GM12878 (cell line): ENCODE measurements at regions not wholly inside any gene's neighbourhood (a gene's known extent, or its start where the extent isn't known, plus 50 kb on each side); places are given as distances from the start of the nearest gene placed in this dataset.
A peak's percentile ranks its signal among the peaks of the same experiment; 100 is the strongest.

Experiments used
- BACH1 ChIP-seq: fragments of 450-650 bp; IDR thresholded peaks from 2 replicates; pipeline ENCODE4 v1.6.1; 2017; ENCODE audit warnings: mild to moderate bottlenecking, borderline replicate concordance
- CBX3 ChIP-seq: fragments of 200-600 bp; sonication (generic); IDR thresholded peaks from 2 replicates; pipeline ENCODE4 v1.6.1; 2016; ENCODE audit warnings: low read depth, borderline replicate concordance
- CHD1 ChIP-seq: IDR thresholded peaks from 2 replicates; pipeline ENCODE4 v1.6.1; 2012; ENCODE audit warnings: low read depth, low read length, improper control_type of control experiment
- CTCF ChIP-seq, 3 experiments: IDR thresholded peaks in 2 of 3; conservative IDR thresholded peaks in 1 of 3; 2 replicates each; pipeline ENCODE4 v1.5.1; 2011; ENCODE audit warnings: low read depth in 3 of 3, low read length in 3 of 3, mild to moderate bottlenecking in 3 of 3, control low read depth in 2 of 3, moderate library complexity in 2 of 3, inconsistent platforms in 1 of 3, mixed read lengths in 1 of 3; ENCODE audit not compliant: control insufficient read depth in 2 of 3, insufficient read depth in 1 of 3; ENCODE audit errors: extremely low read depth in 1 of 3
- ESRRA ChIP-seq: IDR thresholded peaks from 2 replicates; pipeline ENCODE4 v1.6.1; 2012; ENCODE audit warnings: mild to moderate bottlenecking, low read length, improper control_type of control experiment
- FOXM1 ChIP-seq: IDR thresholded peaks from 2 replicates; pipeline ENCODE4 v1.6.1; 2012; ENCODE audit warnings: low read depth, mild to moderate bottlenecking, inconsistent platforms, low read length, moderate library complexity
- IKZF2 ChIP-seq, 2 experiments: fragments of 450-650 bp; IDR thresholded peaks; 2 replicates each; pipeline ENCODE4 v1.6.1; 2017; ENCODE audit warnings: mild to moderate bottlenecking in 2 of 2, moderate library complexity in 2 of 2
- KLF5 ChIP-seq: fragments of 450-650 bp; IDR thresholded peaks from 2 replicates; pipeline ENCODE4 v1.6.1; 2014; ENCODE audit warnings: mild to moderate bottlenecking; ENCODE audit not compliant: partially characterized antibody
- MYC ChIP-seq: IDR thresholded peaks from 2 replicates; pipeline ENCODE4 v1.6.1; 2011; ENCODE audit warnings: mild to moderate bottlenecking, low read length, moderate library complexity, inconsistent platforms; ENCODE audit not compliant: insufficient read depth, insufficient replicate concordance, insufficient read length, severe bottlenecking
- NFYB ChIP-seq: IDR thresholded peaks from 2 replicates; pipeline ENCODE4 v1.6.1; 2011; ENCODE audit warnings: low read depth, mild to moderate bottlenecking, low read length, improper control_type of control experiment, moderate library complexity; ENCODE audit not compliant: insufficient read depth
- PML ChIP-seq: IDR thresholded peaks from 2 replicates; pipeline ENCODE4 v1.6.1; 2012; ENCODE audit warnings: low read length, inconsistent platforms
- PRDM15 ChIP-seq: fragments of 450-650 bp; formaldehyde crosslinking; IDR thresholded peaks from 2 replicates; pipeline ENCODE4 v1.4.0; 2020; ENCODE audit warnings: mild to moderate bottlenecking, moderate library complexity
- SIN3A ChIP-seq: IDR thresholded peaks from 2 replicates; pipeline ENCODE4 v1.6.1; 2012; ENCODE audit warnings: low read depth, low read length, improper control_type of control experiment
- SUPT20H ChIP-seq: IDR thresholded peaks from 2 replicates; pipeline ENCODE4 v1.6.1; 2011; ENCODE audit warnings: low read depth, mild to moderate bottlenecking, low read length, moderate library complexity, borderline replicate concordance; ENCODE audit not compliant: control insufficient read depth
- USF1 ChIP-seq: IDR thresholded peaks from 2 replicates; pipeline ENCODE4 v1.6.1; 2011; ENCODE audit warnings: borderline replicate concordance, low read depth, mild to moderate bottlenecking, moderate library complexity, mixed read lengths, low read length; ENCODE audit not compliant: insufficient read depth; ENCODE audit errors: extremely low read length
- ZBED1 ChIP-seq: IDR thresholded peaks from 2 replicates; pipeline ENCODE4 v1.6.1; 2016; ENCODE audit warnings: borderline replicate concordance
- ZBTB11 ChIP-seq: fragments of 450-650 bp; formaldehyde crosslinking; IDR thresholded peaks from 2 replicates; pipeline ENCODE4 v1.5.0; 2022; ENCODE audit warnings: mild to moderate bottlenecking, missing genetic modification characterization
- ZZZ3 ChIP-seq: IDR thresholded peaks from 2 replicates; pipeline ENCODE4 v1.6.1; 2011; ENCODE audit warnings: low read depth; ENCODE audit not compliant: control insufficient read depth, insufficient read length

- no peak for TF ChIP-seq NFYB
- TF ChIP-seq ESRRA: no peak
- no peak for TF ChIP-seq PML
- 0 out of 2 replicates have a peak, but pooled peaks have one; percentile 41 for TF ChIP-seq CHD1
- no peak for TF ChIP-seq CBX3
- TF ChIP-seq SUPT20H: no peak
- no peak for TF ChIP-seq ZBTB11 (CRISPR knock-in tag)
- TF ChIP-seq FOXM1: no peak; the same call in 1 of the 2 replicates
- no peak for TF ChIP-seq MYC
- no peak for TF ChIP-seq PRDM15 (CRISPR knock-in tag)
- peak; percentile 20 for TF ChIP-seq KLF5
- TF ChIP-seq SIN3A: no peak
- TF ChIP-seq IKZF2 (IDR thresholded peaks at IDR 0.05): peak in 1 of 2 experiments; percentile 13; a peak in 1 of 4 replicates
- TF ChIP-seq ZZZ3: no peak
- TF ChIP-seq CTCF (IDR thresholded peaks at IDR 0.05 in 2 of 3, conservative IDR thresholded peaks at IDR 0.05 in 1 of 3; ENCODE audit: control insufficient read depth in 2 of 3, extremely low read depth in 1 of 3, insufficient read depth in 1 of 3, low read depth in 3 of 3, low read length in 3 of 3): no peak
- no peak for TF ChIP-seq ZBED1
- no peak for TF ChIP-seq BACH1
- no peak for TF ChIP-seq USF1
These were observed 113.1 kb upstream of the ZNF217 start (continued) for GRCh38 chr20:53706466-53707370.
